Amniotic stem cell (primary cell): ENCODE measurements at regions not wholly inside any gene's neighbourhood (a gene's known extent, or its start where the extent isn't known, plus 50 kb on each side); places are given as distances from the start of the nearest gene placed in this dataset.
A peak's percentile ranks its signal among the peaks of the same experiment; 100 is the strongest.

Source experiments
- DNase-seq: peaks from one replicate; lab custom pipeline; 2025; lab: John Stamatoyannopoulos, UW

GRCh38 chr12:30092983-30093617 is 309.4 kb upstream of the TMTC1 start:
- DNase-seq = no peak

GRCh38 chr12:30090258-30090657 is 306.5 kb upstream of the TMTC1 start:
- DNase-seq = no peak

GRCh38 chr12:30088259-30088995 is 304.7 kb upstream of the TMTC1 start:
- no peak for DNase-seq

GRCh38 chr12:30082381-30082780 is 298.6 kb upstream of the TMTC1 start:
- no peak for DNase-seq

- no peak for DNase-seq
These were observed 291.2 kb upstream of the TMTC1 start for GRCh38 chr12:30074916-30075315.

GRCh38 chr12:30072824-30073223 is 289.1 kb upstream of the TMTC1 start:
- no peak for DNase-seq

- peak; percentile 6 for DNase-seq
These were observed 283.4 kb upstream of the TMTC1 start for GRCh38 chr12:30067146-30067545.

- DNase-seq = no peak
These were observed 281.2 kb upstream of the TMTC1 start for GRCh38 chr12:30064906-30065305.

- DNase-seq = no peak
These were observed 279.7 kb upstream of the TMTC1 start for GRCh38 chr12:30063435-30063945.

GRCh38 chr12:30048371-30048770 is 264.6 kb upstream of the TMTC1 start:
- no peak for DNase-seq

- no peak for DNase-seq
These were observed 263.9 kb upstream of the TMTC1 start for GRCh38 chr12:30047516-30048254.

GRCh38 chr12:30046376-30046775 is 262.6 kb upstream of the TMTC1 start:
- no peak for DNase-seq

GRCh38 chr12:30045171-30045570 is 261.4 kb upstream of the TMTC1 start:
- DNase-seq = no peak

- DNase-seq = no peak
These were observed 260.5 kb upstream of the TMTC1 start for GRCh38 chr12:30044206-30044605.

- DNase-seq = no peak
These were observed 259.6 kb upstream of the TMTC1 start for GRCh38 chr12:30043151-30043847.

GRCh38 chr12:30041096-30041495 is 257.4 kb upstream of the TMTC1 start:
- no peak for DNase-seq

- no peak for DNase-seq
These were observed 247.1 kb upstream of the TMTC1 start for GRCh38 chr12:30030693-30031374.

- DNase-seq = peak; percentile 50
These were observed 243.0 kb upstream of the TMTC1 start for GRCh38 chr12:30026621-30027234.

GRCh38 chr12:30025317-30025716 is 241.6 kb upstream of the TMTC1 start:
- no peak for DNase-seq

- DNase-seq = no peak
These were observed 239.4 kb upstream of the TMTC1 start for GRCh38 chr12:30023186-30023585.
